ENCODE measurements at regions not wholly inside any gene's neighbourhood (a gene's known extent, or its start where the extent isn't known, plus 50 kb on each side); places are given as distances from the start of the nearest gene placed in this dataset.
"Not testable (repeated sequence)": the region's sequence is repeated elsewhere in the genome, so short reads cannot be mapped to it uniquely, and the experiment has no call there.

- no peak overlapping the region for H3K27ac ChIP-seq
- TF ChIP-seq ZFX (IDR thresholded peaks at IDR 0.05; ENCODE audit: borderline replicate concordance) (no peak), CTCF (IDR thresholded peaks at IDR 0.05) (no peak)
Observed at GRCh38 chr4:159864337-159864736, 761.5 kb downstream of the RAPGEF2 start.

GRCh38 chr4:159867673-159868072 lies 764.8 kb downstream of the RAPGEF2 start:
- no peak overlapping the region for H3K27ac ChIP-seq

GRCh38 chr4:159868936-159869335 lies 766.1 kb downstream of the RAPGEF2 start:
- not testable (repeated sequence) for H3K27ac ChIP-seq

More at GRCh38 chr4:159867673-159868072, 764.8 kb downstream of the RAPGEF2 start:
- TF ChIP-seq ZFX (IDR thresholded peaks at IDR 0.05; ENCODE audit: borderline replicate concordance) (no peak), CTCF (IDR thresholded peaks at IDR 0.05) (no peak)

- H3K27ac ChIP-seq, result no peak overlapping the region
- TF ChIP-seq ZFX (IDR thresholded peaks at IDR 0.05; ENCODE audit: borderline replicate concordance) (no peak), CTCF (IDR thresholded peaks at IDR 0.05) (no peak)
Observed at GRCh38 chr4:159871141-159871540, 768.3 kb downstream of the RAPGEF2 start.

- no peak overlapping the region for H3K27ac ChIP-seq
- TF ChIP-seq ZFX (IDR thresholded peaks at IDR 0.05; ENCODE audit: borderline replicate concordance) (no peak), CTCF (IDR thresholded peaks at IDR 0.05) (no peak)
Observed at GRCh38 chr4:159881158-159881557, 778.3 kb downstream of the RAPGEF2 start.

GRCh38 chr4:159884989-159885388 lies 782.1 kb downstream of the RAPGEF2 start:
- TF ChIP-seq CTCF (IDR thresholded peaks at IDR 0.05) (no peak), ZFX (IDR thresholded peaks at IDR 0.05; ENCODE audit: borderline replicate concordance) (no peak)
- no peak overlapping the region for H3K27ac ChIP-seq

GRCh38 chr4:159899596-159899995 lies 796.7 kb downstream of the RAPGEF2 start:
- TF ChIP-seq CTCF (IDR thresholded peaks at IDR 0.05) (no peak), ZFX (IDR thresholded peaks at IDR 0.05; ENCODE audit: borderline replicate concordance) (no peak)
- no peak overlapping the region for H3K27ac ChIP-seq

- no peak overlapping the region for H3K27ac ChIP-seq
- TF ChIP-seq ZFX (IDR thresholded peaks at IDR 0.05; ENCODE audit: borderline replicate concordance), result no peak
- no peak; the same call in 1 of the 2 replicates for TF ChIP-seq CTCF (IDR thresholded peaks at IDR 0.05)
Observed at GRCh38 chr4:159900562-159900961, 797.7 kb downstream of the RAPGEF2 start.

Data from 22Rv1 (cell line).